ENCODE measurements at regions not wholly inside any gene's neighbourhood (a gene's known extent, or its start where the extent isn't known, plus 50 kb on each side); places are given as distances from the start of the nearest gene placed in this dataset.

DNA sequence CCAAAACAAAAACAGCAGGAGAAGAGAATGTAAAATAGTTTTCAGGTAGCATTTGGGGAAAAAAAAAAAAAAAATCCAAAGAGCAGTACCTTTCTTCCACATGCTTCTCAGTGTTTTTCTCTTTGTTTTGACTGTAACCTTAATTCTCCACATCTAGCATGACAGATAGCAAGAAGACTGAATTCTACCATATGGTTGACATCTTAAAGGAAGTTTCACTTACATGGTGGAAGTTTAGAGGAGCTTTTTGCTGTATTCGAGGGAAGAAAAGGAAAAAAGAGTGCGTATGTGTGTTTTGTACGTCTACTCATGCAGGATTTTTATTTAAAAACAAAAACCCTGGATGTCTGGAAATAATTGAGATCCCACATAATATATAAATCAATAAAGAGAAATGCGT, 604.8 kb downstream of the CCDC171 start:
- in situ Hi-C loops (cut with MboI) (no loop called here), intact Hi-C loops (cut with micrococcal nuclease) (no loop called here)
- TF ChIP-seq, protein P1, sequence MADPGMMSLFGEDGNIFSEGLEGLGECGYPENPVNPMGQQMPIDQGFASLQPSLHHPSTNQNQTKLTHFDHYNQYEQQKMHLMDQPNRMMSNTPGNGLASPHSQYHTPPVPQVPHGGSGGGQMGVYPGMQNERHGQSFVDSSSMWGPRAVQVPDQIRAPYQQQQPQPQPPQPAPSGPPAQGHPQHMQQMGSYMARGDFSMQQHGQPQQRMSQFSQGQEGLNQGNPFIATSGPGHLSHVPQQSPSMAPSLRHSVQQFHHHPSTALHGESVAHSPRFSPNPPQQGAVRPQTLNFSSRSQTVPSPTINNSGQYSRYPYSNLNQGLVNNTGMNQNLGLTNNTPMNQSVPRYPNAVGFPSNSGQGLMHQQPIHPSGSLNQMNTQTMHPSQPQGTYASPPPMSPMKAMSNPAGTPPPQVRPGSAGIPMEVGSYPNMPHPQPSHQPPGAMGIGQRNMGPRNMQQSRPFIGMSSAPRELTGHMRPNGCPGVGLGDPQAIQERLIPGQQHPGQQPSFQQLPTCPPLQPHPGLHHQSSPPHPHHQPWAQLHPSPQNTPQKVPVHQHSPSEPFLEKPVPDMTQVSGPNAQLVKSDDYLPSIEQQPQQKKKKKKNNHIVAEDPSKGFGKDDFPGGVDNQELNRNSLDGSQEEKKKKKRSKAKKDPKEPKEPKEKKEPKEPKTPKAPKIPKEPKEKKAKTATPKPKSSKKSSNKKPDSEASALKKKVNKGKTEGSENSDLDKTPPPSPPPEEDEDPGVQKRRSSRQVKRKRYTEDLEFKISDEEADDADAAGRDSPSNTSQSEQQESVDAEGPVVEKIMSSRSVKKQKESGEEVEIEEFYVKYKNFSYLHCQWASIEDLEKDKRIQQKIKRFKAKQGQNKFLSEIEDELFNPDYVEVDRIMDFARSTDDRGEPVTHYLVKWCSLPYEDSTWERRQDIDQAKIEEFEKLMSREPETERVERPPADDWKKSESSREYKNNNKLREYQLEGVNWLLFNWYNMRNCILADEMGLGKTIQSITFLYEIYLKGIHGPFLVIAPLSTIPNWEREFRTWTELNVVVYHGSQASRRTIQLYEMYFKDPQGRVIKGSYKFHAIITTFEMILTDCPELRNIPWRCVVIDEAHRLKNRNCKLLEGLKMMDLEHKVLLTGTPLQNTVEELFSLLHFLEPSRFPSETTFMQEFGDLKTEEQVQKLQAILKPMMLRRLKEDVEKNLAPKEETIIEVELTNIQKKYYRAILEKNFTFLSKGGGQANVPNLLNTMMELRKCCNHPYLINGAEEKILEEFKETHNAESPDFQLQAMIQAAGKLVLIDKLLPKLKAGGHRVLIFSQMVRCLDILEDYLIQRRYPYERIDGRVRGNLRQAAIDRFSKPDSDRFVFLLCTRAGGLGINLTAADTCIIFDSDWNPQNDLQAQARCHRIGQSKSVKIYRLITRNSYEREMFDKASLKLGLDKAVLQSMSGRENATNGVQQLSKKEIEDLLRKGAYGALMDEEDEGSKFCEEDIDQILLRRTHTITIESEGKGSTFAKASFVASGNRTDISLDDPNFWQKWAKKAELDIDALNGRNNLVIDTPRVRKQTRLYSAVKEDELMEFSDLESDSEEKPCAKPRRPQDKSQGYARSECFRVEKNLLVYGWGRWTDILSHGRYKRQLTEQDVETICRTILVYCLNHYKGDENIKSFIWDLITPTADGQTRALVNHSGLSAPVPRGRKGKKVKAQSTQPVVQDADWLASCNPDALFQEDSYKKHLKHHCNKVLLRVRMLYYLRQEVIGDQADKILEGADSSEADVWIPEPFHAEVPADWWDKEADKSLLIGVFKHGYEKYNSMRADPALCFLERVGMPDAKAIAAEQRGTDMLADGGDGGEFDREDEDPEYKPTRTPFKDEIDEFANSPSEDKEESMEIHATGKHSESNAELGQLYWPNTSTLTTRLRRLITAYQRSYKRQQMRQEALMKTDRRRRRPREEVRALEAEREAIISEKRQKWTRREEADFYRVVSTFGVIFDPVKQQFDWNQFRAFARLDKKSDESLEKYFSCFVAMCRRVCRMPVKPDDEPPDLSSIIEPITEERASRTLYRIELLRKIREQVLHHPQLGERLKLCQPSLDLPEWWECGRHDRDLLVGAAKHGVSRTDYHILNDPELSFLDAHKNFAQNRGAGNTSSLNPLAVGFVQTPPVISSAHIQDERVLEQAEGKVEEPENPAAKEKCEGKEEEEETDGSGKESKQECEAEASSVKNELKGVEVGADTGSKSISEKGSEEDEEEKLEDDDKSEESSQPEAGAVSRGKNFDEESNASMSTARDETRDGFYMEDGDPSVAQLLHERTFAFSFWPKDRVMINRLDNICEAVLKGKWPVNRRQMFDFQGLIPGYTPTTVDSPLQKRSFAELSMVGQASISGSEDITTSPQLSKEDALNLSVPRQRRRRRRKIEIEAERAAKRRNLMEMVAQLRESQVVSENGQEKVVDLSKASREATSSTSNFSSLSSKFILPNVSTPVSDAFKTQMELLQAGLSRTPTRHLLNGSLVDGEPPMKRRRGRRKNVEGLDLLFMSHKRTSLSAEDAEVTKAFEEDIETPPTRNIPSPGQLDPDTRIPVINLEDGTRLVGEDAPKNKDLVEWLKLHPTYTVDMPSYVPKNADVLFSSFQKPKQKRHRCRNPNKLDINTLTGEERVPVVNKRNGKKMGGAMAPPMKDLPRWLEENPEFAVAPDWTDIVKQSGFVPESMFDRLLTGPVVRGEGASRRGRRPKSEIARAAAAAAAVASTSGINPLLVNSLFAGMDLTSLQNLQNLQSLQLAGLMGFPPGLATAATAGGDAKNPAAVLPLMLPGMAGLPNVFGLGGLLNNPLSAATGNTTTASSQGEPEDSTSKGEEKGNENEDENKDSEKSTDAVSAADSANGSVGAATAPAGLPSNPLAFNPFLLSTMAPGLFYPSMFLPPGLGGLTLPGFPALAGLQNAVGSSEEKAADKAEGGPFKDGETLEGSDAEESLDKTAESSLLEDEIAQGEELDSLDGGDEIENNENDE (IDR thresholded peaks at IDR 0.05; ENCODE audit: low read depth, low read length), result no peak
- no peak for TF ChIP-seq POLR3G (IDR thresholded peaks at IDR 0.05; ENCODE audit: extremely low read depth, insufficient read length, insufficient replicate concordance)
- TF ChIP-seq IFI16 (CRISPR knock-in tag; IDR thresholded peaks at IDR 0.05), result no peak
- ATAC-seq, result no peak
- H3K4me1 ChIP-seq (replicated peaks in 1 of 2; ENCODE audit: control insufficient read depth in 2 of 2, insufficient read depth in 2 of 2, low read length in 2 of 2), result no peaks in the 10 kb centered on the region
- no peak overlapping the region for H3K27ac ChIP-seq (ENCODE audit: extremely low read depth, low read depth, low read length)
- no peak for DNase-seq (ENCODE audit: extremely low read depth in 1 of 4, low spot score in 3 of 4)
- no peaks in the 10 kb centered on the region for H3K9me3 ChIP-seq (replicated peaks; ENCODE audit: control insufficient read depth, insufficient read depth, low read depth, low read length)
- H3K9me1 ChIP-seq (ENCODE audit: control insufficient read depth, insufficient read depth, low read length), result no peaks in the 10 kb centered on the region
- no TSS peak for BruUV-seq (replicated peaks)
- POLR2A ChIA-PET, result no interaction called here
- H3K27me3 ChIP-seq (ENCODE audit: control insufficient read depth in 2 of 2, insufficient read depth in 2 of 2, low read length in 2 of 2), result no peaks in the 10 kb centered on the region
- H3K4me3 ChIP-seq, result no peak overlapping the region
- no peaks in the 10 kb centered on the region for H3K36me3 ChIP-seq (ENCODE audit: control insufficient read depth, insufficient read depth, low read length)
- H3K4me2 ChIP-seq (ENCODE audit: insufficient read depth, low read length), result no peak overlapping the region
- CTCF ChIA-PET (ENCODE audit: low intra/inter-chr PET ratio), result no interaction called here
- no peaks in the 10 kb centered on the region for H3K79me2 ChIP-seq (ENCODE audit: control insufficient read depth, insufficient read depth, low read length)
- FAIRE-seq, result no peak
- WGBS (ENCODE audit: insufficient coverage, low coverage, missing lambda C conversion rate), result 5% methylated on average over 4 of the region's 4 CpGs
- H2AFZ ChIP-seq (ENCODE audit: low read depth, low read length), result no peak overlapping the region
- H4K20me1 ChIP-seq (replicated peaks; ENCODE audit: control insufficient read depth, insufficient read depth, low read length), result no peaks in the 10 kb centered on the region
- H3K9ac ChIP-seq (ENCODE audit: insufficient read depth in 1 of 2, low read depth in 2 of 2, low read length in 2 of 2), result no peak overlapping the region

All from K562 (cell line).